SK-N-SH treated with all-trans-retinoic acid at 6 μM for 48 hours (cell line): ENCODE measurements at regions not wholly inside any gene's neighbourhood (a gene's known extent, or its start where the extent isn't known, plus 50 kb on each side); places are given as distances from the start of the nearest gene placed in this dataset.

Experiments
- ATAC-seq: fragments of 200-7000 bp; cut with Tn5 transposase; 3 replicates; pipeline ENCODE4 v1.9.1; 2020; ENCODE audit warnings: mild to moderate bottlenecking, moderate library complexity
- ARNTL ChIP-seq: fragments of 450-650 bp; formaldehyde crosslinking; IDR thresholded peaks from 2 replicates; pipeline ENCODE4 v1.5.0; 2020; ENCODE audit warnings: low read depth, mild to moderate bottlenecking, moderate library complexity, borderline replicate concordance
- BACH2 ChIP-seq: fragments of 250-450 bp; sonication (Bioruptor Pico); IDR thresholded peaks from 2 replicates; pipeline ENCODE4 v1.9.0; 2021; ENCODE audit warnings: mild to moderate bottlenecking, borderline replicate concordance
- CREB5 ChIP-seq: fragments of 250-450 bp; sonication (Bioruptor Pico); IDR thresholded peaks from 2 replicates; pipeline ENCODE4 v1.5.1; 2020; ENCODE audit warnings: low read depth, mild to moderate bottlenecking, moderate library complexity
- ESRRG ChIP-seq: fragments of 250-450 bp; sonication (Bioruptor Pico); IDR thresholded peaks from 2 replicates; pipeline ENCODE4 v1.6.1; 2021; ENCODE audit warnings: mild to moderate bottlenecking
- GLIS3 ChIP-seq: fragments of 250-450 bp; sonication (Bioruptor Pico); IDR thresholded peaks from 2 replicates; pipeline ENCODE4 v1.5.0; 2020; ENCODE audit warnings: mild to moderate bottlenecking, moderate library complexity
- ISL1 ChIP-seq: fragments of 250-450 bp; sonication (Bioruptor Pico); IDR thresholded peaks from 2 replicates; pipeline ENCODE4 v2.1.2; 2022; ENCODE audit warnings: mild to moderate bottlenecking, moderate library complexity
- OSR1 ChIP-seq: fragments of 250-450 bp; sonication (Bioruptor Pico); IDR thresholded peaks from 2 replicates; pipeline ENCODE4 v1.8.0; 2022; ENCODE audit warnings: moderate library complexity, mild to moderate bottlenecking, inconsistent platforms
- PATZ1 ChIP-seq: fragments of 250-450 bp; sonication (Bioruptor Pico); IDR thresholded peaks from 2 replicates; pipeline ENCODE4 v1.8.0; 2020; ENCODE audit warnings: mild to moderate bottlenecking, moderate library complexity, borderline replicate concordance
- PPARA ChIP-seq: fragments of 250-450 bp; sonication (Bioruptor Pico); IDR thresholded peaks from 2 replicates; pipeline ENCODE4 v1.5.0; 2020; ENCODE audit warnings: mild to moderate bottlenecking, borderline replicate concordance
- RARB ChIP-seq: fragments of 250-450 bp; sonication (Bioruptor Pico); IDR thresholded peaks from 2 replicates; pipeline ENCODE4 v1.8.0; 2021; ENCODE audit warnings: mild to moderate bottlenecking, moderate library complexity
- SNAI2 ChIP-seq: fragments of 250-450 bp; sonication (Bioruptor Pico); IDR thresholded peaks from 2 replicates; pipeline ENCODE4 v1.5.0; 2020; ENCODE audit warnings: mild to moderate bottlenecking, moderate library complexity
- TCF4 ChIP-seq: fragments of 250-450 bp; sonication (Bioruptor Pico); IDR thresholded peaks from 2 replicates; pipeline ENCODE4 v1.8.0; 2021; ENCODE audit warnings: mild to moderate bottlenecking, moderate library complexity, borderline replicate concordance
- ZC3H10 ChIP-seq: fragments of 250-450 bp; sonication (Bioruptor Pico); IDR thresholded peaks from 2 replicates; pipeline ENCODE4 v1.5.1; 2021; ENCODE audit warnings: mild to moderate bottlenecking, moderate library complexity
- ZFP3 ChIP-seq: fragments of 250-450 bp; sonication (Bioruptor Pico); IDR thresholded peaks from 2 replicates; pipeline ENCODE4 v1.5.0; 2020; ENCODE audit warnings: mild to moderate bottlenecking, moderate library complexity
- ZFP30 ChIP-seq: fragments of 450-650 bp; formaldehyde crosslinking; IDR thresholded peaks from 2 replicates; pipeline ENCODE4 v1.5.0; 2022; ENCODE audit warnings: mild to moderate bottlenecking, moderate library complexity
- ZNF565 ChIP-seq: fragments of 450-650 bp; formaldehyde crosslinking; conservative IDR thresholded peaks from 2 replicates; pipeline ENCODE4 v1.5.0; 2020; ENCODE audit warnings: low read depth, mild to moderate bottlenecking, moderate library complexity
- ZNF70 ChIP-seq: fragments of 450-650 bp; formaldehyde crosslinking; IDR thresholded peaks from 2 replicates; pipeline ENCODE4 v1.5.0; 2020; ENCODE audit warnings: mild to moderate bottlenecking, moderate library complexity
- ZNF8 ChIP-seq: fragments of 450-650 bp; formaldehyde crosslinking; IDR thresholded peaks from 2 replicates; pipeline ENCODE4 v1.5.0; 2020; ENCODE audit warnings: mild to moderate bottlenecking, moderate library complexity
- TF ChIP-seq, protein P1 (sequence below): fragments of 250-450 bp; sonication (Bioruptor Pico); IDR thresholded peaks from 2 replicates; pipeline ENCODE4 v1.8.0; 2021; ENCODE audit warnings: low read depth, mild to moderate bottlenecking, moderate library complexity, borderline replicate concordance
- TF ChIP-seq, protein P2 (sequence below): fragments of 250-450 bp; sonication (Bioruptor Pico); IDR thresholded peaks from 2 replicates; pipeline ENCODE4 v1.5.1; 2021; ENCODE audit warnings: mild to moderate bottlenecking, moderate library complexity
- TF ChIP-seq, protein P3 (sequence below): fragments of 250-450 bp; sonication (Bioruptor Pico); IDR thresholded peaks from 2 replicates; pipeline ENCODE4 v1.5.0; 2020; ENCODE audit warnings: mild to moderate bottlenecking, moderate library complexity

- no peak for TF ChIP-seq ZNF565 (CRISPR knock-in tag)
- no peak for TF ChIP-seq ZNF8
These were observed 105.3 kb upstream of the PEX5L start (continued) for GRCh38 chr3:180142041-180142440.

DNA sequence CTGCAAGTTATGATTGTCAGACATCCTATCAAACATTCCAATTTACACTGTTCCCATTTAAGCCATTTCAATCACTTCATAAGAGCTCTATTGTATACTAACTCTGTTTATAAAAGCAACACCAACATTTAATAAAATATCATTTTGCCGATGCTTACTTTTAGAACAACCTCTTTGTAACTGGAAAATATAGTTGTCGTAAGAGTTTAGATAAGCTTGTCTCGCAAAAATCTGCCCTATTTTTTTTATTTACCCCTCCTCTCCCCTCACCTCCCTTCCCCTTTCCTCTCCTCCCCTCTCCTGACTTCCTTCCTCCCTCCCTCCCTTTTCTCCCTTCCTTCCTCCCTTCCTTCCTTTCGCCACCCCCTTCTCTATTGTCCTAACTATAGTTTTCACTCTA, 105.7 kb upstream of the PEX5L start:
- no peak for ATAC-seq
- TF ChIP-seq OSR1, result no peak
- no peak for TF ChIP-seq ZC3H10
- TF ChIP-seq PATZ1 (CRISPR knock-in tag), result no peak
- TF ChIP-seq BACH2 (CRISPR knock-in tag), result no peak
- TF ChIP-seq ZNF8, result no peak
- no peak for TF ChIP-seq TCF4 (CRISPR knock-in tag)
- TF ChIP-seq, all 23 proteins: peak for 0

DNA sequence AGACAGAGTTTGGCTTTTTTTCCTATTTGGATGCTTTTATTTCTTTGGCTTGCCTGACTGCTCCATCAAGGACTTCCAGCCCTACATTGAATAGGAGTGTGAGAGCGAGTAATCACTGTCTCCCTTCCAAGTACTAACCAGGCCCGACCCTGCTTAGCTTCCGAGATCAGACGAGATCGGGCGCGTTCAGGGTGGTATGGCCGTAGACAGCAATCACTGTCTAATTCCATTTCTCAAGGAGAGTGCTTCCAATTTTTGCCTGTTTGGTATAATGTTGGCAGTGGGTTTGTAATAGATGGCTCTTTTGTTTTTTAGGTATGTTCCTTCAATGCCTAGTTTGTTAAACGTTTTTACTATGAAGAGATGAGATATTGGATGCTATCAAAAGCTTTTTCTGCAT, 125.0 kb upstream of the PEX5L start:
- no peak for ATAC-seq
- TF ChIP-seq PATZ1 (CRISPR knock-in tag) (no peak), ZNF8 (no peak), ESRRG (CRISPR knock-in tag) (no peak), SNAI2 (CRISPR knock-in tag) (no peak), ZNF565 (CRISPR knock-in tag) (no peak), ZNF70 (CRISPR knock-in tag) (no peak), ISL1 (no peak), ZFP3 (no peak), TCF4 (CRISPR knock-in tag) (no peak), ZC3H10 (no peak), GLIS3 (CRISPR knock-in tag) (no peak), PPARA (CRISPR knock-in tag) (no peak), ARNTL (CRISPR knock-in tag) (no peak), BACH2 (CRISPR knock-in tag) (no peak), OSR1 (no peak), ZFP30 (CRISPR knock-in tag) (no peak)
- TF ChIP-seq, protein P1, sequence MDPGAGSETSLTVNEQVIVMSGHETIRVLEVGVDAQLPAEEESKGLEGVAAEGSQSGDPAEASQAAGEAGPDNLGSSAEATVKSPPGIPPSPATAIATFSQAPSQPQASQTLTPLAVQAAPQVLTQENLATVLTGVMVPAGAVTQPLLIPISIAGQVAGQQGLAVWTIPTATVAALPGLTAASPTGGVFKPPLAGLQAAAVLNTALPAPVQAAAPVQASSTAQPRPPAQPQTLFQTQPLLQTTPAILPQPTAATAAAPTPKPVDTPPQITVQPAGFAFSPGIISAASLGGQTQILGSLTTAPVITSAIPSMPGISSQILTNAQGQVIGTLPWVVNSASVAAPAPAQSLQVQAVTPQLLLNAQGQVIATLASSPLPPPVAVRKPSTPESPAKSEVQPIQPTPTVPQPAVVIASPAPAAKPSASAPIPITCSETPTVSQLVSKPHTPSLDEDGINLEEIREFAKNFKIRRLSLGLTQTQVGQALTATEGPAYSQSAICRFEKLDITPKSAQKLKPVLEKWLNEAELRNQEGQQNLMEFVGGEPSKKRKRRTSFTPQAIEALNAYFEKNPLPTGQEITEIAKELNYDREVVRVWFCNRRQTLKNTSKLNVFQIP (CRISPR knock-in tag), result no peak
- TF ChIP-seq, protein P2, sequence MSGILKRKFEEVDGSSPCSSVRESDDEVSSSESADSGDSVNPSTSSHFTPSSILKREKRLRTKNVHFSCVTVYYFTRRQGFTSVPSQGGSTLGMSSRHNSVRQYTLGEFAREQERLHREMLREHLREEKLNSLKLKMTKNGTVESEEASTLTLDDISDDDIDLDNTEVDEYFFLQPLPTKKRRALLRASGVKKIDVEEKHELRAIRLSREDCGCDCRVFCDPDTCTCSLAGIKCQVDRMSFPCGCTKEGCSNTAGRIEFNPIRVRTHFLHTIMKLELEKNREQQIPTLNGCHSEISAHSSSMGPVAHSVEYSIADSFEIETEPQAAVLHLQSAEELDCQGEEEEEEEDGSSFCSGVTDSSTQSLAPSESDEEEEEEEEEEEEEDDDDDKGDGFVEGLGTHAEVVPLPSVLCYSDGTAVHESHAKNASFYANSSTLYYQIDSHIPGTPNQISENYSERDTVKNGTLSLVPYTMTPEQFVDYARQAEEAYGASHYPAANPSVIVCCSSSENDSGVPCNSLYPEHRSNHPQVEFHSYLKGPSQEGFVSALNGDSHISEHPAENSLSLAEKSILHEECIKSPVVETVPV, result no peak
- TF ChIP-seq, protein P3, sequence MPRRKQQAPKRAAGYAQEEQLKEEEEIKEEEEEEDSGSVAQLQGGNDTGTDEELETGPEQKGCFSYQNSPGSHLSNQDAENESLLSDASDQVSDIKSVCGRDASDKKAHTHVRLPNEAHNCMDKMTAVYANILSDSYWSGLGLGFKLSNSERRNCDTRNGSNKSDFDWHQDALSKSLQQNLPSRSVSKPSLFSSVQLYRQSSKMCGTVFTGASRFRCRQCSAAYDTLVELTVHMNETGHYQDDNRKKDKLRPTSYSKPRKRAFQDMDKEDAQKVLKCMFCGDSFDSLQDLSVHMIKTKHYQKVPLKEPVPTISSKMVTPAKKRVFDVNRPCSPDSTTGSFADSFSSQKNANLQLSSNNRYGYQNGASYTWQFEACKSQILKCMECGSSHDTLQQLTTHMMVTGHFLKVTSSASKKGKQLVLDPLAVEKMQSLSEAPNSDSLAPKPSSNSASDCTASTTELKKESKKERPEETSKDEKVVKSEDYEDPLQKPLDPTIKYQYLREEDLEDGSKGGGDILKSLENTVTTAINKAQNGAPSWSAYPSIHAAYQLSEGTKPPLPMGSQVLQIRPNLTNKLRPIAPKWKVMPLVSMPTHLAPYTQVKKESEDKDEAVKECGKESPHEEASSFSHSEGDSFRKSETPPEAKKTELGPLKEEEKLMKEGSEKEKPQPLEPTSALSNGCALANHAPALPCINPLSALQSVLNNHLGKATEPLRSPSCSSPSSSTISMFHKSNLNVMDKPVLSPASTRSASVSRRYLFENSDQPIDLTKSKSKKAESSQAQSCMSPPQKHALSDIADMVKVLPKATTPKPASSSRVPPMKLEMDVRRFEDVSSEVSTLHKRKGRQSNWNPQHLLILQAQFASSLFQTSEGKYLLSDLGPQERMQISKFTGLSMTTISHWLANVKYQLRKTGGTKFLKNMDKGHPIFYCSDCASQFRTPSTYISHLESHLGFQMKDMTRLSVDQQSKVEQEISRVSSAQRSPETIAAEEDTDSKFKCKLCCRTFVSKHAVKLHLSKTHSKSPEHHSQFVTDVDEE, result no peak

GRCh38 chr3:180175572-180175971, 138.8 kb upstream of the PEX5L start:
- TF ChIP-seq RARB (CRISPR knock-in tag) (no peak), ZNF565 (CRISPR knock-in tag) (no peak), ZFP3 (no peak), GLIS3 (CRISPR knock-in tag) (no peak), CREB5 (CRISPR knock-in tag) (no peak)
- ATAC-seq, result no peak
